ENCODE measurements at regions not wholly inside any gene's neighbourhood (a gene's known extent, or its start where the extent isn't known, plus 50 kb on each side); places are given as distances from the start of the nearest gene placed in this dataset.

DNA sequence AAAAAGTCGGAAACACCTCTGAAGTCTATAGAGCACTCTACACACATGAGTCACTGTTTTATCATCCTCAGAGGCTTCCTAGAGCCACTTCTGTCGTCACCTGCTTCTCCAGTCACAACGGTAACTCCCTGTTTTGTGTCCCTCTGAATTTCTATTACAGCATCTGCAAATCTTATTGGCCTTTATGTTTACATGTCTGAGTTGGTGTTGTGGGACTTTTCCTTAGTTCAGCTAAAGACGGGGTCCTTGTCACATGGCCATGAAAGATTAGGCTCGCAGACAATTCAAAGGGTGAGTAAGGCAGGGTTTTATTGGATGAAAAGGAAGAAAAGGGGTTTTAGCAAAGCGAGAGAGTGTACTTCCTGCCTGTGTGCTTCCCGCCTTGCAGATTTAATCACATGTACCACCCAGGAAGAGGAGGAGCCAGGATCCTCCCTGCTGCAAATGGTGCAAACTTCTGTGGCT is 185.6 kb downstream of the LPIN1 start:
- Histone ChIP-seq H3K27me3 (ENCODE audit: control insufficient read depth, low read length) (no peaks in the 10 kb centered on the region), H3K79me2 (ENCODE audit: control insufficient read depth, low read length) (no peaks in the 10 kb centered on the region), H4K20me1 (ENCODE audit: control insufficient read depth, insufficient read depth, low read depth, low read length) (no peaks in the 10 kb centered on the region), H3K36me3 (ENCODE audit: control insufficient read depth, low read length) (no peaks in the 10 kb centered on the region), H3K27ac (ENCODE audit: low read depth, low read length) (no peak overlapping the region), H3F3A (ENCODE audit: control insufficient read depth, insufficient read depth) (no peaks in the 10 kb centered on the region), H3K9me2 (replicated peaks; ENCODE audit: control insufficient read depth, low read length) (no peaks in the 10 kb centered on the region), H3K9me3 (ENCODE audit: control insufficient read depth, insufficient read depth, low read length) (no peaks in the 10 kb centered on the region), H3K4me2 (ENCODE audit: low read length) (no peak overlapping the region), H3K4me1 (ENCODE audit: control insufficient read depth, low read length) (peaks cover 17% of the 10 kb centered on the region), H3K4me3 (ENCODE audit: low read length) (no peak overlapping the region)
- TF ChIP-seq, protein P1, sequence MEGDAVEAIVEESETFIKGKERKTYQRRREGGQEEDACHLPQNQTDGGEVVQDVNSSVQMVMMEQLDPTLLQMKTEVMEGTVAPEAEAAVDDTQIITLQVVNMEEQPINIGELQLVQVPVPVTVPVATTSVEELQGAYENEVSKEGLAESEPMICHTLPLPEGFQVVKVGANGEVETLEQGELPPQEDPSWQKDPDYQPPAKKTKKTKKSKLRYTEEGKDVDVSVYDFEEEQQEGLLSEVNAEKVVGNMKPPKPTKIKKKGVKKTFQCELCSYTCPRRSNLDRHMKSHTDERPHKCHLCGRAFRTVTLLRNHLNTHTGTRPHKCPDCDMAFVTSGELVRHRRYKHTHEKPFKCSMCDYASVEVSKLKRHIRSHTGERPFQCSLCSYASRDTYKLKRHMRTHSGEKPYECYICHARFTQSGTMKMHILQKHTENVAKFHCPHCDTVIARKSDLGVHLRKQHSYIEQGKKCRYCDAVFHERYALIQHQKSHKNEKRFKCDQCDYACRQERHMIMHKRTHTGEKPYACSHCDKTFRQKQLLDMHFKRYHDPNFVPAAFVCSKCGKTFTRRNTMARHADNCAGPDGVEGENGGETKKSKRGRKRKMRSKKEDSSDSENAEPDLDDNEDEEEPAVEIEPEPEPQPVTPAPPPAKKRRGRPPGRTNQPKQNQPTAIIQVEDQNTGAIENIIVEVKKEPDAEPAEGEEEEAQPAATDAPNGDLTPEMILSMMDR (IDR thresholded peaks at IDR 0.05; ENCODE audit: low read depth, low read length, poor library complexity, severe bottlenecking): no peak
- no peak for TF ChIP-seq EZH2phosphoT487 (IDR thresholded peaks at IDR 0.05; ENCODE audit: borderline replicate concordance, low read length)

GRCh38 chr2:11932962-11933361 is 186.5 kb downstream of the LPIN1 start:
- Histone ChIP-seq H3K79me2 (ENCODE audit: control insufficient read depth, low read length) (no peaks in the 10 kb centered on the region), H3K27me3 (ENCODE audit: control insufficient read depth, low read length) (no peaks in the 10 kb centered on the region), H4K20me1 (ENCODE audit: control insufficient read depth, insufficient read depth, low read depth, low read length) (no peaks in the 10 kb centered on the region), H3K27ac (ENCODE audit: low read depth, low read length) (no peak overlapping the region), H3K4me2 (ENCODE audit: low read length) (no peak overlapping the region), H3K9me3 (ENCODE audit: control insufficient read depth, insufficient read depth, low read length) (no peaks in the 10 kb centered on the region), H3K4me1 (ENCODE audit: control insufficient read depth, low read length) (peaks cover 21% of the 10 kb centered on the region), H3K9me2 (replicated peaks; ENCODE audit: control insufficient read depth, low read length) (no peaks in the 10 kb centered on the region), H3K36me3 (ENCODE audit: control insufficient read depth, low read length) (no peaks in the 10 kb centered on the region), H3F3A (ENCODE audit: control insufficient read depth, insufficient read depth) (no peaks in the 10 kb centered on the region), H3K4me3 (ENCODE audit: low read length) (no peak overlapping the region)
- TF ChIP-seq, protein P1 (IDR thresholded peaks at IDR 0.05; ENCODE audit: low read depth, low read length, poor library complexity, severe bottlenecking): no peak
- no peak for TF ChIP-seq EZH2phosphoT487 (IDR thresholded peaks at IDR 0.05; ENCODE audit: borderline replicate concordance, low read length)

DNA sequence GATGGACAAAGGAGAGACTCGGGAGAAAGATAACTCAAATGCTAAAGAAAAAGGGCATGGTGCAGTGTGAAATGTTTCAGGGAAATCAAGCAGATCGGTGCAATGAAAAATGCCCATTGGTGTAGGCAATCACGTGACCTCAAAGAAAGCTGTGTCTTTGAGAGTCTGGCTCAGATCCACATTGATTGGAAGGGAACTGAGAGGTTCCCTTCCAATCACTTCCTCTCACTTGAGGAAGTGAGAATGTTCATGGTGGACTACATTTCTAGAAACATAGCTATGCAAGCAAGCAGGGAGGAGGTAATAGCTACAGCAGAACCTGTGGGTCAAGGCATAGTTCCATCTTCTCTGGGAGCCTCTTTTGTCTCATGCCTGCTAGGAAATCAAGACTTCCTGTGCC is 187.4 kb downstream of the LPIN1 start:
- TF ChIP-seq EZH2phosphoT487 (IDR thresholded peaks at IDR 0.05; ENCODE audit: borderline replicate concordance, low read length): no peak
- TF ChIP-seq, protein P1 (IDR thresholded peaks at IDR 0.05; ENCODE audit: low read depth, low read length, poor library complexity, severe bottlenecking): no peak
- H3K4me2 ChIP-seq (ENCODE audit: low read length): no peak overlapping the region
- no peaks in the 10 kb centered on the region for H3K27me3 ChIP-seq (ENCODE audit: control insufficient read depth, low read length)
- H3K36me3 ChIP-seq (ENCODE audit: control insufficient read depth, low read length): no peaks in the 10 kb centered on the region
- no peaks in the 10 kb centered on the region for H3K79me2 ChIP-seq (ENCODE audit: control insufficient read depth, low read length)
- no peak overlapping the region for H3K4me3 ChIP-seq (ENCODE audit: low read length)
- no peaks in the 10 kb centered on the region for H3F3A ChIP-seq (ENCODE audit: control insufficient read depth, insufficient read depth)
- H3K9me2 ChIP-seq (replicated peaks; ENCODE audit: control insufficient read depth, low read length): no peaks in the 10 kb centered on the region
- H3K9me3 ChIP-seq (ENCODE audit: control insufficient read depth, insufficient read depth, low read length): no peaks in the 10 kb centered on the region
- no peaks in the 10 kb centered on the region for H4K20me1 ChIP-seq (ENCODE audit: control insufficient read depth, insufficient read depth, low read depth, low read length)
- H3K4me1 ChIP-seq (ENCODE audit: control insufficient read depth, low read length): peaks cover 21% of the 10 kb centered on the region
- H3K27ac ChIP-seq (ENCODE audit: low read depth, low read length): no peak overlapping the region
